ENCODE measurements at regions not wholly inside any gene's neighbourhood (a gene's known extent, or its start where the extent isn't known, plus 50 kb on each side); places are given as distances from the start of the nearest gene placed in this dataset.

GRCh38 chr20:48257833-48258232 lies 472.6 kb upstream of the SULF2 start:
- Histone ChIP-seq H3K36me3 (ENCODE audit: control insufficient read depth, insufficient read depth, low read length) (no peaks in the 10 kb centered on the region), H3K27me3 (ENCODE audit: control insufficient read depth, insufficient read depth, low read length) (peaks cover 2% of the 10 kb centered on the region), H3K4me3 (ENCODE audit: low read depth, low read length) (no peak overlapping the region)
- ChIA-PET POLR2A (no interaction called here), CTCF (no interaction called here)
- DNase-seq (ENCODE audit: low read depth), result no peak
- TF ChIP-seq, protein P1, sequence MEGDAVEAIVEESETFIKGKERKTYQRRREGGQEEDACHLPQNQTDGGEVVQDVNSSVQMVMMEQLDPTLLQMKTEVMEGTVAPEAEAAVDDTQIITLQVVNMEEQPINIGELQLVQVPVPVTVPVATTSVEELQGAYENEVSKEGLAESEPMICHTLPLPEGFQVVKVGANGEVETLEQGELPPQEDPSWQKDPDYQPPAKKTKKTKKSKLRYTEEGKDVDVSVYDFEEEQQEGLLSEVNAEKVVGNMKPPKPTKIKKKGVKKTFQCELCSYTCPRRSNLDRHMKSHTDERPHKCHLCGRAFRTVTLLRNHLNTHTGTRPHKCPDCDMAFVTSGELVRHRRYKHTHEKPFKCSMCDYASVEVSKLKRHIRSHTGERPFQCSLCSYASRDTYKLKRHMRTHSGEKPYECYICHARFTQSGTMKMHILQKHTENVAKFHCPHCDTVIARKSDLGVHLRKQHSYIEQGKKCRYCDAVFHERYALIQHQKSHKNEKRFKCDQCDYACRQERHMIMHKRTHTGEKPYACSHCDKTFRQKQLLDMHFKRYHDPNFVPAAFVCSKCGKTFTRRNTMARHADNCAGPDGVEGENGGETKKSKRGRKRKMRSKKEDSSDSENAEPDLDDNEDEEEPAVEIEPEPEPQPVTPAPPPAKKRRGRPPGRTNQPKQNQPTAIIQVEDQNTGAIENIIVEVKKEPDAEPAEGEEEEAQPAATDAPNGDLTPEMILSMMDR (IDR thresholded peaks at IDR 0.05; ENCODE audit: insufficient read depth, low read depth, low read length), result no peak

- TF ChIP-seq, protein P1 (IDR thresholded peaks at IDR 0.05; ENCODE audit: insufficient read depth, low read depth, low read length), result no peak
- no peak for DNase-seq (ENCODE audit: low read depth)
- peaks cover 6% of the 10 kb centered on the region for H3K27me3 ChIP-seq (ENCODE audit: control insufficient read depth, insufficient read depth, low read length)
- no peak overlapping the region for H3K4me3 ChIP-seq (ENCODE audit: low read depth, low read length)
- no peaks in the 10 kb centered on the region for H3K36me3 ChIP-seq (ENCODE audit: control insufficient read depth, insufficient read depth, low read length)
- ChIA-PET POLR2A (no interaction called here), CTCF (no interaction called here)
These were observed 462.7 kb upstream of the SULF2 start for GRCh38 chr20:48247961-48248360.

DNA sequence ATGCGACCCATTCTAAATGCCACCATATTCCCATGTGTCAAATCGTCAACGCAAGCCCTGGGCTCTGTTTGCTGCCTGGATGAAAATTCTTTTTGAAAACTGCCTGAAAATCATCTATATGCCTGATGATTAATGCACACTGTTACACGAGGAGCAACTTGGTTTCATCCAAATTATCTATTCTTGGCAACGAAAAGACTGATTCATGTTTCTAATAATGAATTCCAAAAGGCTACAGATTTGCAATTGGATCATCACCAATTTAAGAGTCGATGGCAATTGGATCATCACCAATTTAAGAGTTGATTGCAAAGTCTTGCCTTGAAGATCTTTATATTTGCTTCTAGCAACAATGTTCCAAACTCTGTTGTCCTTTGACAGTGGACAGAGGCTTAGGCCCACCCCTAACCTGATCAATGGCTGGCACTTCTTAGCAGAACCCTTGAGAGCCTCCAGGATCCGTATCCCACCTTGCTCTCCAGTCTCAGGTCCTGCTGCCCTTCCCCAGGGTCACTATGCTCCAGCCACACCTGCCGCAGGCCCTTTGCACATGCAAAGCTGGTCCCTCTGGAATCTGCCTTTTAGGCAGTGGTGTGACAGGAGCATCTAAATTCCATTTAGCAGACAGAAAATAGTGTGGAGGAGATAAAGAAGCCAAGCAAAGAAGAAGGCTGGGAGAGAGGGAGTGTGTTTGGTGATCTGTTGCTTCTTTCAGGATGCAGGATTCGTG lies 460.9 kb upstream of the SULF2 start:
- no peak for DNase-seq (ENCODE audit: low read depth)
- ChIA-PET CTCF (no interaction called here), POLR2A (no interaction called here)
- H3K36me3 ChIP-seq (ENCODE audit: control insufficient read depth, insufficient read depth, low read length), result no peaks in the 10 kb centered on the region
- H3K4me3 ChIP-seq (ENCODE audit: low read depth, low read length), result no peak overlapping the region
- H3K27me3 ChIP-seq (ENCODE audit: control insufficient read depth, insufficient read depth, low read length), result peaks cover 6% of the 10 kb centered on the region
- TF ChIP-seq, protein P1 (IDR thresholded peaks at IDR 0.05; ENCODE audit: insufficient read depth, low read depth, low read length), result no peak

- no peaks in the 10 kb centered on the region for H3K36me3 ChIP-seq (ENCODE audit: control insufficient read depth, insufficient read depth, low read length)
- TF ChIP-seq, protein P1 (IDR thresholded peaks at IDR 0.05; ENCODE audit: insufficient read depth, low read depth, low read length), result no peak
- ChIA-PET CTCF (no interaction called here), POLR2A (no interaction called here)
- no peak overlapping the region for H3K4me3 ChIP-seq (ENCODE audit: low read depth, low read length)
- DNase-seq (ENCODE audit: low read depth), result no peak
- H3K27me3 ChIP-seq (ENCODE audit: control insufficient read depth, insufficient read depth, low read length), result peaks cover 3% of the 10 kb centered on the region
These were observed 457.3 kb upstream of the SULF2 start for GRCh38 chr20:48242623-48243022.

DNA sequence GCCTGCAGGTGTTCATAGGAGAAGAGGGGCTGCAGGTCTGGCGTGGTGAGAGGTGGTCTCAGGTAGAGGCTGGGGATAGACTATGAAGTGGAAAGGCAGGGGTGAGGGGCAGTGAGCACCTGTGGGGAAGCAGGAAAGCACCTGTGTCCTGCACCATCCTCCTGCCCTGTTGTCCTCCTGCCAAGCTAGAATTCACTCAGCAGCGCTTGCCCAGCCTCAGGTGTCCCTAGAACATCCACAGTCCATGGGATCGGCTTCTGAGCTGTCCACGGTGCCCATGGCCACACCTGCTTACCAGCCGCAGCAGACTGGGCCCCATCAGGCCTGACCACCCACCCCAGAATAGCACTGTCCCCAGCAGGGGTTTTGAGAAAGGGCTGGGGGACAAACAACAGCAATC lies 456.2 kb upstream of the SULF2 start:
- DNase-seq (ENCODE audit: low read depth), result no peak
- H3K36me3 ChIP-seq (ENCODE audit: control insufficient read depth, insufficient read depth, low read length), result no peaks in the 10 kb centered on the region
- ChIA-PET CTCF (interaction anchor here (1.0 kb wide), 1 partner anchor 13 kb away, joined by 3 read pairs; no protein-coding TSS in a partner anchor), POLR2A (no interaction called here)
- H3K27me3 ChIP-seq (ENCODE audit: control insufficient read depth, insufficient read depth, low read length), result peaks cover 3% of the 10 kb centered on the region
- H3K4me3 ChIP-seq (ENCODE audit: low read depth, low read length), result no peak overlapping the region
- TF ChIP-seq, protein P1 (IDR thresholded peaks at IDR 0.05; ENCODE audit: insufficient read depth, low read depth, low read length), result no peak
